HEK293 (cell line): ENCODE measurements at regions not wholly inside any gene's neighbourhood (a gene's known extent, or its start where the extent isn't known, plus 50 kb on each side); places are given as distances from the start of the nearest gene placed in this dataset.

ENCODE experiments used
- CTCF ChIA-PET: fragments of 350-600 bp; formaldehyde crosslinking; extraction: SDS; loops from one replicate; lab custom pipeline; 2021; ENCODE audit warnings: antibody characterized with exemption; lab: Yijun Ruan, JAX
- POLR2A ChIA-PET: fragments of 300-600 bp; formaldehyde crosslinking; extraction: SDS; loops from one replicate; lab custom pipeline; 2020; ENCODE audit warnings: antibody characterized with exemption, inconsistent platforms; lab: Yijun Ruan, JAX
- H3K27ac ChIP-seq: fragments of 200-500 bp; sonication (Bioruptor generic); 2 replicates; pipeline ENCODE4 v1.5.1; 2014; ENCODE audit warnings: low read depth, low read length, control low read depth, inconsistent platforms; ENCODE audit errors: extremely low read depth
- H3K36me3 ChIP-seq, 2 experiments: fragments of 200-500 bp in 1 of 2; sonication (Bioruptor generic) in 1 of 2; 1 replicate in 1 of 2; 2 replicates in 1 of 2; pipeline ENCODE4 v1.5.1; 2014 to 2017; ENCODE audit warnings: inconsistent platforms in 2 of 2, low read length in 2 of 2; ENCODE audit not compliant: control insufficient read depth in 2 of 2, insufficient read depth in 1 of 2
- H3K4me1 ChIP-seq: fragments of 200-500 bp; sonication (Bioruptor generic); 2 replicates; pipeline ENCODE4 v1.5.1; 2014; ENCODE audit warnings: mild to moderate bottlenecking, low read length, inconsistent platforms; ENCODE audit not compliant: control insufficient read depth, insufficient read depth
- H3K4me3 ChIP-seq: 2 replicates; pipeline ENCODE4 v1.5.1; 2011; ENCODE audit warnings: low read depth, mild to moderate bottlenecking, control low read depth, low read length, moderate library complexity
- H3K9me3 ChIP-seq: fragments of 200-500 bp; sonication (Bioruptor generic); 2 replicates; pipeline ENCODE4 v1.5.1; 2014; ENCODE audit warnings: low read depth, low read length, inconsistent platforms; ENCODE audit not compliant: control insufficient read depth, insufficient read depth
- GLIS1 ChIP-seq: fragments of 450-650 bp; formaldehyde crosslinking; IDR thresholded peaks from 2 replicates; pipeline ENCODE4 v1.5.1; 2016; ENCODE audit warnings: missing biosample characterization, missing genetic modification characterization
- HOXD13 ChIP-seq: sonication (generic); formaldehyde crosslinking; IDR thresholded peaks from 2 replicates; pipeline ENCODE4 v1.8.0; 2022; ENCODE audit warnings: missing genetic modification reagents, borderline replicate concordance
- KLF8 ChIP-seq: fragments of 450-650 bp; formaldehyde crosslinking; IDR thresholded peaks from 2 replicates; pipeline ENCODE4 v1.5.1; 2016; ENCODE audit warnings: missing biosample characterization, missing genetic modification characterization
- KLF9 ChIP-seq: fragments of 450-650 bp; formaldehyde crosslinking; IDR thresholded peaks from 2 replicates; pipeline ENCODE4 v1.5.1; 2016; ENCODE audit warnings: missing biosample characterization, missing genetic modification characterization, low read depth
- SCRT1 ChIP-seq: fragments of 450-650 bp; formaldehyde crosslinking; IDR thresholded peaks from 2 replicates; pipeline ENCODE4 v1.5.1; 2016; ENCODE audit warnings: missing biosample characterization, missing genetic modification characterization, borderline replicate concordance
- SCRT2 ChIP-seq: fragments of 450-650 bp; formaldehyde crosslinking; IDR thresholded peaks from 2 replicates; pipeline ENCODE4 v1.5.1; 2016; ENCODE audit warnings: missing biosample characterization, missing genetic modification characterization
- SP3 ChIP-seq: fragments of 450-650 bp; formaldehyde crosslinking; IDR thresholded peaks from 2 replicates; pipeline ENCODE4 v1.5.1; 2016; ENCODE audit warnings: missing biosample characterization, missing genetic modification characterization
- ZBTB1 ChIP-seq: fragments of 450-650 bp; formaldehyde crosslinking; IDR thresholded peaks from 2 replicates; pipeline ENCODE4 v1.5.1; 2016; ENCODE audit warnings: missing biosample characterization, missing genetic modification characterization
- ZFP41 ChIP-seq: fragments of 450-650 bp; formaldehyde crosslinking; IDR thresholded peaks from 2 replicates; pipeline ENCODE4 v1.5.1; 2016; ENCODE audit warnings: missing biosample characterization, missing genetic modification characterization, borderline replicate concordance
- ZNF121 ChIP-seq: fragments of 450-650 bp; formaldehyde crosslinking; IDR thresholded peaks from 2 replicates; pipeline ENCODE4 v1.5.1; 2016; ENCODE audit warnings: missing biosample characterization, missing genetic modification characterization
- ZNF174 ChIP-seq: fragments of 450-650 bp; formaldehyde crosslinking; IDR thresholded peaks from 2 replicates; pipeline ENCODE4 v1.5.0; 2017; ENCODE audit warnings: missing biosample characterization, mild to moderate bottlenecking, missing genetic modification characterization
- ZNF239 ChIP-seq: fragments of 450-650 bp; formaldehyde crosslinking; IDR thresholded peaks from 2 replicates; pipeline ENCODE4 v1.5.1; 2016; ENCODE audit warnings: missing biosample characterization, missing genetic modification characterization
- ZNF324 ChIP-seq: fragments of 450-650 bp; formaldehyde crosslinking; IDR thresholded peaks from 2 replicates; pipeline ENCODE4 v1.5.1; 2016; ENCODE audit warnings: missing biosample characterization, missing genetic modification characterization
- ZNF335 ChIP-seq: fragments of 450-650 bp; formaldehyde crosslinking; conservative IDR thresholded peaks from 2 replicates; pipeline ENCODE4 v1.5.1; 2016; ENCODE audit warnings: missing biosample characterization, missing genetic modification characterization
- ZNF404 ChIP-seq: fragments of 450-650 bp; formaldehyde crosslinking; IDR thresholded peaks from 2 replicates; pipeline ENCODE4 v1.5.1; 2017; ENCODE audit warnings: missing biosample characterization, missing genetic modification characterization
- ZNF48 ChIP-seq: fragments of 450-650 bp; formaldehyde crosslinking; IDR thresholded peaks from 2 replicates; pipeline ENCODE4 v1.5.1; 2016; ENCODE audit warnings: missing biosample characterization, missing genetic modification characterization
- ZNF501 ChIP-seq: fragments of 450-650 bp; formaldehyde crosslinking; IDR thresholded peaks from 2 replicates; pipeline ENCODE4 v1.5.1; 2016; ENCODE audit warnings: missing biosample characterization, missing genetic modification characterization
- ZNF624 ChIP-seq: fragments of 450-650 bp; formaldehyde crosslinking; IDR thresholded peaks from 2 replicates; pipeline ENCODE4 v1.5.1; 2017; ENCODE audit warnings: missing biosample characterization, missing genetic modification characterization
- ZNF768 ChIP-seq: fragments of 450-650 bp; formaldehyde crosslinking; IDR thresholded peaks from 2 replicates; pipeline ENCODE4 v1.5.1; 2018; ENCODE audit warnings: missing biosample characterization, mild to moderate bottlenecking, missing genetic modification characterization
- ZNF837 ChIP-seq: fragments of 450-650 bp; formaldehyde crosslinking; IDR thresholded peaks from 2 replicates; pipeline ENCODE4 v1.5.1; 2016; ENCODE audit warnings: missing biosample characterization, missing genetic modification characterization
- TF ChIP-seq, protein P1 (sequence below): fragments of 450-650 bp; formaldehyde crosslinking; IDR thresholded peaks from 2 replicates; pipeline ENCODE4 v1.5.1; 2017; ENCODE audit warnings: missing biosample characterization, mild to moderate bottlenecking, missing genetic modification characterization, moderate library complexity
- TF ChIP-seq, protein P2 (sequence below): sonication (generic); formaldehyde crosslinking; IDR thresholded peaks from 2 replicates; pipeline ENCODE4 v1.8.1; 2022; ENCODE audit warnings: mild to moderate bottlenecking, moderate library complexity, missing genetic modification reagents
- TF ChIP-seq, protein P3 (sequence below): fragments of 450-650 bp; formaldehyde crosslinking; IDR thresholded peaks from 2 replicates; pipeline ENCODE4 v1.5.1; 2016; ENCODE audit warnings: missing biosample characterization, missing genetic modification characterization

DNA sequence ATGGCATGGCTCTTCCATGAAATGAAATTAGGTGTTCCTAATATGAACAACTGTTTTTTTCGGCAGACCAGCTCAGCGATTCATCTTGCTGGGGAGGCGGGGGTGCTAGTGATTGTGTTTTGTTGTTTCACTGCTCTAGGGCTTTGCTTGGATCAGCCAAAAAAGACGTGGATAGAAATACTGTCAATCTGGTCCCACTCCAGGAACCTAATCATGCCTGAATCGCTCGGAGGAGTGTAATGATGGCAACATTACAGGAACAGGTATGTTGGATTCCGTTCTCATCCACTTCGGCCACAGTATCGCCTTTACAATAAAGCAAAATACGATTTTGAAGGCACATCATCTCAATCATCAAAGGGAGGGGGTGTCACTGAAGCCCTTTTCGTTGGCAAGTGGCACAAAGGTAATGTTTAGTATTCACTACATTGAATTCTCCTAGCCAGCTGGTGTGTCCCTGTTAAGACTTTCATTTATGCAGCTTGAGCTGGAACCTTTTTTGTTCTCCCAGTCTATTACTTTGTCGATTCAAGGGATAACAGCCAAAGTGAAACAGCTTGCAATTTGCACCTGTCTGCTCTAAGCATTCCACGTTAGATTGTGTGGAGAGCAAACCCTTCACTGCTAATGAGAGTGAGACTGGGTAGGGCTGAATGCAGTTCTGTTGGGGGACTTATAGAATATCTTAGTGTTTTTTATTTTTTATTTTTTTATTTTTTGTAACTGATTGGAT lies 477.7 kb downstream of the TFAP2A start:
- Histone ChIP-seq H3K4me1 (no peaks in the 10 kb centered on the region), H3K36me3 (no peaks in the 10 kb centered on the region), H3K27ac (no peak overlapping the region), H3K9me3 (no peaks in the 10 kb centered on the region), H3K4me3 (no peak overlapping the region)
- ChIA-PET POLR2A (no interaction called here), CTCF (no interaction called here)
- TF ChIP-seq ZFP41 (tag by site-specific recombination) = no peak
- TF ChIP-seq ZBTB1 (tag by site-specific recombination) = no peak
- no peak for TF ChIP-seq GLIS1
- no peak for TF ChIP-seq ZNF174 (tag by site-specific recombination)
- TF ChIP-seq ZNF837 = no peak
- no peak for TF ChIP-seq ZNF239 (tag by site-specific recombination)
- TF ChIP-seq HOXD13 (CRISPR knock-in tag) = no peak
- no peak for TF ChIP-seq SP3 (tag by site-specific recombination)
- TF ChIP-seq SCRT1 = no peak
- TF ChIP-seq, protein P1, sequence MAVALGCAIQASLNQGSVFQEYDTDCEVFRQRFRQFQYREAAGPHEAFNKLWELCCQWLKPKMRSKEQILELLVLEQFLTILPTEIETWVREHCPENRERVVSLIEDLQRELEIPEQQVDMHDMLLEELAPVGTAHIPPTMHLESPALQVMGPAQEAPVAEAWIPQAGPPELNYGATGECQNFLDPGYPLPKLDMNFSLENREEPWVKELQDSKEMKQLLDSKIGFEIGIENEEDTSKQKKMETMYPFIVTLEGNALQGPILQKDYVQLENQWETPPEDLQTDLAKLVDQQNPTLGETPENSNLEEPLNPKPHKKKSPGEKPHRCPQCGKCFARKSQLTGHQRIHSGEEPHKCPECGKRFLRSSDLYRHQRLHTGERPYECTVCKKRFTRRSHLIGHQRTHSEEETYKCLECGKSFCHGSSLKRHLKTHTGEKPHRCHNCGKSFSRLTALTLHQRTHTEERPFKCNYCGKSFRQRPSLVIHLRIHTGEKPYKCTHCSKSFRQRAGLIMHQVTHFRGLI (tag by site-specific recombination) = no peak
- no peak for TF ChIP-seq ZNF624
- no peak for TF ChIP-seq ZNF335 (tag by site-specific recombination)
- TF ChIP-seq ZNF324 = no peak
- TF ChIP-seq KLF9 = no peak
- no peak for TF ChIP-seq KLF8 (tag by site-specific recombination)
- TF ChIP-seq ZNF404 = no peak
- no peak for TF ChIP-seq ZNF48 (tag by site-specific recombination)
- TF ChIP-seq SCRT2 (tag by site-specific recombination) = no peak

DNA sequence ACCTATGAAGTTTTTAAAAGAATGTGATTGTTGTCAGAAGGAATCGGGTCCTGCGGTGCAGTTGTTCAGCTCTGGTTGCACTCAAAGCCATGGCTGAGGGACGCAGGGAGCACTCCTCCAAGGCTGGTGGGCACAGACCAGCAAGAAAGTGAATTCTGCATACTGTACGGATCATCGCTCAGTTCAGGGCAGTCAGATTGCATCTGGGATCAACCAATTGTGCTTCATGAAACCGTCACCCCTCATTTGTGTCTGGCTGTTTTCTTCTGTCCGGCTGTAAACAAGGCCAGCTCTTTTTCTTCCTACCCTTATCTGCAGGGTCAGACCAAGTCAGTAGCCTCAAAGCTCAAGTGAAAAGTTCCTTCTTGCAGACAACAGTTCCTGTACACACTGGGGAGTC lies 478.3 kb downstream of the TFAP2A start:
- H3K27ac ChIP-seq = no peak overlapping the region
- CTCF ChIA-PET = no interaction called here
- no peak overlapping the region for H3K4me3 ChIP-seq
- no peaks in the 10 kb centered on the region for H3K9me3 ChIP-seq
- POLR2A ChIA-PET = no interaction called here
- H3K4me1 ChIP-seq = no peaks in the 10 kb centered on the region
- H3K36me3 ChIP-seq = no peaks in the 10 kb centered on the region
- TF ChIP-seq, protein P2, sequence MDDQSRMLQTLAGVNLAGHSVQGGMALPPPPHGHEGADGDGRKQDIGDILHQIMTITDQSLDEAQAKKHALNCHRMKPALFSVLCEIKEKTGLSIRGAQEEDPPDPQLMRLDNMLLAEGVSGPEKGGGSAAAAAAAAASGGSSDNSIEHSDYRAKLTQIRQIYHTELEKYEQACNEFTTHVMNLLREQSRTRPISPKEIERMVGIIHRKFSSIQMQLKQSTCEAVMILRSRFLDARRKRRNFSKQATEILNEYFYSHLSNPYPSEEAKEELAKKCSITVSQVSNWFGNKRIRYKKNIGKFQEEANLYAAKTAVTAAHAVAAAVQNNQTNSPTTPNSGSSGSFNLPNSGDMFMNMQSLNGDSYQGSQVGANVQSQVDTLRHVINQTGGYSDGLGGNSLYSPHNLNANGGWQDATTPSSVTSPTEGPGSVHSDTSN (CRISPR knock-in tag) = no peak
- no peak for TF ChIP-seq ZNF768 (tag by site-specific recombination)
- TF ChIP-seq ZNF121 = no peak
- no peak for TF ChIP-seq ZNF501 (tag by site-specific recombination)

DNA sequence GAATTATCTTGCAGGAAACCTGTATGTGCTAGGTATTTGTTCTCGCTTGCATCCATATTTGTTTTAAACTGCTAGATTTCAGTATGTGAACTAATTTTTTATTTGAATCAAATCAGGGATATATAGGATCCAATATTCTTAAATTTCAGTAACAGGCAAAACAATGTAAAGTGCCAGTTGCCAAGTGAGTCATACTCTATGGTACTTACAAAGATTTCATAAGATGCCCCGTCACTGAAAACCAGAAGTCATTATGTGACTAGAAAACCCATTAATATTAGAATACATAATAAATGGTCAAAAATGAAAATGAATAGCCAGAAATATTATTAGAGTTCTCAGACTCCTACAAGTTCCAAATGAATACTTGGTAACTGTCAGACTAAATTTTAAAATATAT lies 481.2 kb downstream of the TFAP2A start:
- H3K27ac ChIP-seq = no peak overlapping the region
- H3K9me3 ChIP-seq = no peaks in the 10 kb centered on the region
- no peaks in the 10 kb centered on the region for H3K4me1 ChIP-seq
- no peak overlapping the region for H3K4me3 ChIP-seq
- ChIA-PET CTCF (no interaction called here), POLR2A (no interaction called here)
- TF ChIP-seq, protein P3, sequence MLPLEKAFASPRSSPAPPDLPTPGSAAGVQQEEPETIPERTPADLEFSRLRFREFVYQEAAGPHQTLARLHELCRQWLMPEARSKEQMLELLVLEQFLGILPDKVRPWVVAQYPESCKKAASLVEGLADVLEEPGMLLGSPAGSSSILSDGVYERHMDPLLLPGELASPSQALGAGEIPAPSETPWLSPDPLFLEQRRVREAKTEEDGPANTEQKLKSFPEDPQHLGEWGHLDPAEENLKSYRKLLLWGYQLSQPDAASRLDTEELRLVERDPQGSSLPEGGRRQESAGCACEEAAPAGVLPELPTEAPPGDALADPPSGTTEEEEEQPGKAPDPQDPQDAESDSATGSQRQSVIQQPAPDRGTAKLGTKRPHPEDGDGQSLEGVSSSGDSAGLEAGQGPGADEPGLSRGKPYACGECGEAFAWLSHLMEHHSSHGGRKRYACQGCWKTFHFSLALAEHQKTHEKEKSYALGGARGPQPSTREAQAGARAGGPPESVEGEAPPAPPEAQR = no peak
- H3K36me3 ChIP-seq = no peaks in the 10 kb centered on the region
